ENCODE measurements at regions not wholly inside any gene's neighbourhood (a gene's known extent, or its start where the extent isn't known, plus 50 kb on each side); places are given as distances from the start of the nearest gene placed in this dataset.
"Not testable (repeated sequence)": the region's sequence is repeated elsewhere in the genome, so short reads cannot be mapped to it uniquely, and the experiment has no call there.

DNA sequence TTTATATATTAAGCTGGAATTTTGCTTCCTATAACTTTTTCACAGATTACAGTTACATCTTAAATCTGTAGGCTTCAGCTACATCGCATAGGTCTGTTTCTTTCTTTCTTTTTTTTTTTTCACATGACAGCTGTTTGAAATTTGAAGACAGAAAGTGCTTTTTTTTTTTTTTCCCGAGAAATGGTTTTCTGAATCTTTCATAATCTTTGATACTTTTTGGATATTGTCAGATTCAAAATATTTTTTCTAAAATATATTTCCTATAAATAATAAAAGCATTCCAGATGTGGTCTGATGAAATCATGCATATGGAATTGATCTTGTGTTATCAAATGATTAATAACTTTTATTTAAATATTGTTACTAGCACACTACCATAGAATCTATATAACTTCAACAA lies 212.2 kb downstream of the TAF11L14 start:
- no peak for DNase-seq (ENCODE audit: low read depth in 1 of 2, low spot score in 1 of 2)
- in situ Hi-C loops (cut with HindIII; ENCODE audit: low pct_unique_long_range_greater_than_20kb, low sequenced_read_pairs), result no loop called here
- TF ChIP-seq JUND (IDR thresholded peaks at IDR 0.05; ENCODE audit: low read depth), result no peak

DNA sequence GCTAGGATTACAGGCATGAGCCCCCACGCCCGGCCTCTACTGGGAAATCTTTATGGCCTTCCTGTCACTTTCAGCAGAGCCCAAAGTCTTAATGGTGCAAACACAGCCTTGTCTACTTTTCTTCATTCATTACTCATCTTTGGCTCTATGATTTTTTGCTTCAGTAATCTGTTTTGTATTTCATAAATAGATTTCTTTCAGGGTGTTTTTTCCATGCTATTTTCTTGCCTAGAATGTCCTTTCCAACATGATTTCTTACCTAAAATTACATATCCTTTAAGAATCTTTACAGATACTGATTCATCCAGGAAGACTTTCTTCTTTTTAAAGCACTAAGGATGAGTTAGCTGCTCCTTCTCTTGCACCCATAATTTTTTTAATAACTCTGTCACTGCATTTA lies 213.0 kb downstream of the TAF11L14 start:
- TF ChIP-seq JUND (IDR thresholded peaks at IDR 0.05; ENCODE audit: low read depth), result no peak
- in situ Hi-C loops (cut with HindIII; ENCODE audit: low pct_unique_long_range_greater_than_20kb, low sequenced_read_pairs), result no loop called here
- DNase-seq (ENCODE audit: low read depth in 1 of 2, low spot score in 1 of 2), result no peak

DNA sequence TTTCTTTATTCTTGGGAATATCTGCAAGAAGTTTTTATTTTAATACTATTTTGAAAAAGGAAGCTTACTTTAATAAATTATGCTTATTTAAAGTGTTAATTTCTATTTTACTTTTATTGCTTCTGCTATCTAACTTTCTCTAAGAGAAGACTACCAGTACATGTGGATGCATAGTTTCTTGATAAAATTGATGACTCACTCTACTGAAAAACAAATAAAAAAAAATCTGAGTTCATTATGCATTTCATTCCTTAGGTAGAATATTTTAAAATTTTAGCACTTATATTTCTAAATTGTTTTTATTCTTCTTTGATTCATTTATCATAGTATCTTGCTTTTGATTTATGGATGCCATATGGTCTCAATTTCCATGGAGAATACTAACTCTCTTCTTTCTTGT lies 217.9 kb downstream of the TAF11L14 start:
- no peak for TF ChIP-seq JUND (IDR thresholded peaks at IDR 0.05; ENCODE audit: low read depth)
- no peak for DNase-seq (ENCODE audit: low read depth in 1 of 2, low spot score in 1 of 2)
- in situ Hi-C loops (cut with HindIII; ENCODE audit: low pct_unique_long_range_greater_than_20kb, low sequenced_read_pairs), result no loop called here

DNA sequence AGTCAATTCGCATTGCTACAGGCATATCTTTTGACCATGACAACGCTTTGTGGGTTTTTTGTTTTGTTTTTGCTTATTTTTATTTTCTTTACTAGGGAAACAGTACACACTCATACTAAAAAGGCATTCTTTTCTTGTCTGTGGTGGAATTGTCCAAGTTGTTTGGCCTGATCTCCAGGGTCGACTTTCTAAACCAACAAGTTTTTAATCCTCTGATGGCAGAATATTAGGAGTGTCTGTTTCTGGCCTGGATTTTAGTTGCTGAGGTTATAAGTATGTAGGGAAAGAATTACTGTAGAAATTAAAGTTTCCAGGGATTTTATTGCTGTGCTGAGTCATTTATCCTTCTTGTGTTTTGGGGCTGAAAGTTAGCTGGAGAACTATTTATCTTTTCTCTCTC lies 218.5 kb downstream of the TAF11L14 start:
- no peak for TF ChIP-seq JUND (IDR thresholded peaks at IDR 0.05; ENCODE audit: low read depth)
- no peak for DNase-seq (ENCODE audit: low read depth in 1 of 2, low spot score in 1 of 2)
- in situ Hi-C loops (cut with HindIII; ENCODE audit: low pct_unique_long_range_greater_than_20kb, low sequenced_read_pairs), result no loop called here

DNA sequence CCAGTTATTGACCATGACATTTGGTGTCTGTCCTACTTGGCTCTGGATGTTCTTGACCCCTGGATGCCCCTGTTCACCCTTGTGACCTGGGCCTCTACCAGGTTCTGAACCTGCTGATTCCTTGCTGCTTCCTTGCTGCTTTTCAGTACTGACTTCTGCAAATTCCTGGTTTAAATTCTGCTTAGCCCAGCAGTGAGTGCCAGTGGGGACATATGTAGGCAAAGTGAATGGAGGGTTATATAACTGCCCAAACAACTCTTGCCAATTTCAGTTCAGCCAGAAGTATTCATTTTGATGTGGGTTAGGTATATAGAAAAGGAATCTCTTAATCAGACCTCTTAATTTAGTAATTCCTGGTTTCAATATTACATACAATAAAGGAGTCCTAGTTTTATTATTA lies 220.6 kb downstream of the TAF11L14 start:
- TF ChIP-seq JUND (IDR thresholded peaks at IDR 0.05; ENCODE audit: low read depth), result no peak
- in situ Hi-C loops (cut with HindIII; ENCODE audit: low pct_unique_long_range_greater_than_20kb, low sequenced_read_pairs), result no loop called here
- DNase-seq (ENCODE audit: low read depth in 1 of 2, low spot score in 1 of 2), result no peak

DNA sequence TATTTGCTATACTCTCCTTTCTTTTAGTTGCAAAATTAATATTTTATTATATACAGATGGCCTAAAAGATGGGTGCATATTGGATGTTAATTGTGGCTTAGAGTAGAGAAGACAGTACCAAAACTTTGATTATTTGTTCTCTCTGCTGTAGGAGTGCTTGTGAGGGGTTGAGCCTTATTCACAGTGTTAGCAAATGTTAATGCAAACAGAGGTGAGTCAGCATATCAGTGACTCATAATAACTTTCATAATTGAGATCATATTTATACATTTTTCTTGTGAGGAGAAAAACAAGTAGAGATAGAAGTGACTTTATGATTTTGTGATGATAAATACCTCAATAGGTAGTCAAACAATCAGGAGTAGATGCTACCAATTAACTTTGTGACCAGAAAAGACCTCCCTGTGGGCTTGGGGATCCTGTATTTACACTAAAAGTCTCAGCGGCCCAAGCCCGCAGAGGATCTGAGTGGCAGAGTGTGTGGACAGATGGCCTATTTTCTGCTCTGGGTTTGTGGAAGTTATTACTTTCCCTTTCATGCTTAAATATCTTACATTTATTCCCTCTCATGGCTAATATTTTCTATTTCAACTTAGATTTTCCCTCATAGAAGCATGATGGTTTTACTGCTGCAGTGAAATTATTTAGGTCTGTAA lies 226.5 kb downstream of the TAF11L14 start:
- in situ Hi-C loops (cut with HindIII; ENCODE audit: low pct_unique_long_range_greater_than_20kb, low sequenced_read_pairs), result no loop called here
- no peak for TF ChIP-seq JUND (IDR thresholded peaks at IDR 0.05; ENCODE audit: low read depth)
- no peak for DNase-seq (ENCODE audit: low read depth in 1 of 2, low spot score in 1 of 2)

DNA sequence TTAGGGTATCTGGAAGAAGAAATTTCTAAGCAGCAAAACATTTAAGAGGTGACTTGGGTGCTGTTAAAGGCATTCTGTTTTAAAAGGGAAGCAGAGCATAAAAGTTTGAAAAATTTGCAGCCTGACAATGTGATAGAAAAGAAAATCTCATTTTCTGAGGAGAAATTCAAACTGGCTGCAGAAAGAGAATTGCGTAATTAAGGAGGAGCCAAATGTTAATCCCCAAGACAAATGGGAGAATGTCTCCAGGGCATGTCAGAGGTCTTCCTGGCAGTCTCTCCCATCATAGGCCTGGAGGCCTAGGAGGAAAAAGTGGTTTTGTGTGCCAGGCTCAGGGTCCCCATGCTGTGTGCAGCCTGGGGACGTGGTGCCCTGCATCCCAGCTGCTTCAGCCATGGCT lies 230.6 kb downstream of the TAF11L14 start:
- in situ Hi-C loops (cut with HindIII; ENCODE audit: low pct_unique_long_range_greater_than_20kb, low sequenced_read_pairs); DNase-seq (ENCODE audit: low read depth in 1 of 2, low spot score in 1 of 2): not testable (repeated sequence)

DNA sequence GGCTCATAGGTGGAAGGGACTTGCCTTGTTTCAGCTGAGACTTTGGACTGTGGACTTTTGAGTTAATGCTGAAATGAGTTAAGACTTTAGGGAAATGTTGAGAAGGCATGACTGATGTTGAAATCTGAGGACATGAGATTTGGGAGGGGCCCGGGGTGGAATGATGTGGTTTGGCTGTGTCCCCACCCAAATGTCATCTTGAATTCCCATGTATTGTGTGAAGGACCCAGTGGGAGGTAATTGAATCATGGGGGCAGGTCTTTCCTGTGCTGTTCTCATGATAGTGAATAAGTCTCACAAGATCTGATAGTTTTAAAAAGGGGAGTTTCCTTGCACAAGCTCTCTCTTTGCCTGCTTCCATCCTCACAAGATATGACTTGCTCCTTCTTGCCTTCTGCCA lies 231.7 kb downstream of the TAF11L14 start:
- in situ Hi-C loops (cut with HindIII; ENCODE audit: low pct_unique_long_range_greater_than_20kb, low sequenced_read_pairs); DNase-seq (ENCODE audit: low read depth in 1 of 2, low spot score in 1 of 2): not testable (repeated sequence)

DNA sequence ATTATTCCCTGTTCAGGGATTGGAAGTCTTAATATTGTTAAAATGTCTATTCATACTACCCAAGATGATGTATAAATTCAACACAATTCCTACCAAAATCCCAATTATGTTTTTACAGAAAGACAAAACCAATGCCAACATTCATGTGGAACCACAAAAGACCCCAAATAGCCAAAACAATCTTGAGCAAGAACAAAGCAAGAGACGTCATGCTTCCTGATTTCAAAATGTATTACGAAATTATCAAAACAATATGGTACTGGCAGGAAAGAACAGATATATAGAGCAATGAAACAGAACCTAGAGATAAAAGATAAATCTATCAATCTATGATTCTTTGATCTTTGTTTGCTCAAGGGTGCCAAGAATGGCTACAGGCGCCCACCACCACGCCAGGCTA lies 237.9 kb downstream of the TAF11L14 start:
- in situ Hi-C loops (cut with HindIII; ENCODE audit: low pct_unique_long_range_greater_than_20kb, low sequenced_read_pairs), result no loop called here

DNA sequence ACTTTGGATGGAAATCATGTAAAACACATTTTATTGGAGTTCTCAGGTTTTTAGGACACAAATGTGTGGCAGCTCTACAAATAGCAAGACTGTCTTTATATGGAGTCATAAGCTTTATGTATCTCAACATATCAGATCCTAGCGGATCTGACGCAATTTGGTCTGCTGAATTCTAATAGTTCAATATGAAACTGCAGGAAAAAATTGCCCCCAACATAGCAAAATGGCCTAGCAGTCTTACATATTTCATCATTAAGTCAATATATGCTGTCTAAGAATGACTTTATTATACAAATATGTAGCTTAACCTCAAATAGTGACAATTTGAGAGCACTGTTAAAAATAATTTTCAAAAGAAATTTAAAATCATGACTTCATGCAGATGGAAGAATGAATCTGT lies 244.3 kb downstream of the TAF11L14 start:
- TF ChIP-seq JUND (IDR thresholded peaks at IDR 0.05; ENCODE audit: low read depth), result no peak
- in situ Hi-C loops (cut with HindIII; ENCODE audit: low pct_unique_long_range_greater_than_20kb, low sequenced_read_pairs), result no loop called here

More for the DNA sequence above, 237.9 kb downstream of the TAF11L14 start:
- TF ChIP-seq JUND (IDR thresholded peaks at IDR 0.05; ENCODE audit: low read depth), result no peak
- DNase-seq (ENCODE audit: low read depth in 1 of 2, low spot score in 1 of 2), result no peak

DNA sequence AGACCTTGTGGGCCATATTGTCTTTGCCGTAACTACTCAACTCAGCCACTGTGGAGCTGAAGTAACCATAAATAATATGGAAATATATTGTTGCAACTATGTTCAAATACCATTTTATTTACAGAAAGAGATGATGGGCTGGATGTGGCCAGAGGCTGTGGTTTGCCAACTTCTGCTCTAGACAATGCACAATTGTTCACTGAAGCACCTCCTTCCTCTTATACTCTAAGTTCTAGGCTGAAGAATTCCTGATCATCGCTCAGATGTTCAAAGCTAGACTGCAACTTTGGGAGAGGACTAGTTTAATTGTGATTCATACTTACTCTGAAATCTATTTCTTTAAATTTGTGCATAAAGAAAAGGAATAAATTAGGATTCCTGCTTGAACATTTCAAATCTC lies 245.0 kb downstream of the TAF11L14 start:
- no peak for DNase-seq (ENCODE audit: low read depth in 1 of 2, low spot score in 1 of 2)
- no peak for TF ChIP-seq JUND (IDR thresholded peaks at IDR 0.05; ENCODE audit: low read depth)
- in situ Hi-C loops (cut with HindIII; ENCODE audit: low pct_unique_long_range_greater_than_20kb, low sequenced_read_pairs), result no loop called here

More for the DNA sequence above, 244.3 kb downstream of the TAF11L14 start:
- no peak for DNase-seq (ENCODE audit: low read depth in 1 of 2, low spot score in 1 of 2)

DNA sequence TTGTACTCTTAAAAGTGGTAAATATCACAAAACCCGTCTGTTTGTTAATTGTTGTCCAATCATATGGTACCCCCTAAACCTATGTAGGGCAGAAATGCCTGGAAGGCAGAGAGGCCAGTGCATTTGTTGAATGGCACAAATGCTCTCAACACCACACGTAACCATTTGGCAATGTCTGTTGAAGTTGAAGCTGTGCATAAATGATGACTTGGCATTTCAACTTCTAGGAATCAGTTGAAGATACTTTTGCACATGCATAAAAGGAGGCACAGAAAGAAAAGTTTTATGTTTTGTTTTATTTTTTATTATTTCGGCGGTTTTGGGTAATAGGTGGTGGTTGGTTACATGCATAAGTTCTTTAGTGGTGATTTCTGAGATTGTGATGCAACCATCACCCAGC lies 246.6 kb downstream of the TAF11L14 start:
- no peak for DNase-seq (ENCODE audit: low read depth in 1 of 2, low spot score in 1 of 2)
- no peak for TF ChIP-seq JUND (IDR thresholded peaks at IDR 0.05; ENCODE audit: low read depth)
- in situ Hi-C loops (cut with HindIII; ENCODE audit: low pct_unique_long_range_greater_than_20kb, low sequenced_read_pairs), result no loop called here

DNA sequence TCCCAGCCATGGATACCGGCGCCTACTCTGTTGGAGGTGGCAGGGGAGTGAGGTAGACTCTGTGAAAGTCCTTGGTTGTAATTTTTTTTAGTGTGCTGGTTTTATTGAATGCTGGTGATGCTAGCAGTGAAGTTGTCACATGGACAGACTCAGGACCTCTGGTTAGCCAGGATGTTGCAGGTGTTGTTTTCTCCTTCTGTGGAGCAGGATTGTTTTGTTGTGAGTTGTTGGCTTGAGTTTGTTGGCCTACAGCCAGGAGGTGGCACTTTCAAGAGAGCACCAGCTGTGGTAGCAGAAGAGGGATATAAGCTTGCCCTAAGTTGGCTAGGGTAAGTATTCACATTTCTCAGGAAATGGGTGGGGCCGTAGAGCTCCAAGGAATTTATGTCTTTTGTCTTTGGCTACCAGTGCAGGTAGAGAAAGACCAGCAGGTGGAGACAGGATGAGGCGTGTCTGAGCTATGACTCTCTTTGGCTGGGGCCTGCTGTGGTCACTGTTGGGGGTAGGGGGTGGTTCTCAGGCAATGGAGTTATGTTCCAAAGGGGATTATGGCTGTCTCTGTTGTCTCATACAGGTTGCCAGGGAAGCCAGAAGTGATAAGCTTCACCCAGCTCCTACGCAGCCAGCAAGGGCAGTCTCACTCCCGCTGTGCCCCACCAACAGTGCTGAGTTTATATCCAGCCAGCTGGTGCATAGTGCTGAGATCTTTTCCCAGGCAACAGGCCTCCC lies 248.7 kb downstream of the TAF11L14 start:
- DNase-seq (ENCODE audit: low read depth in 1 of 2, low spot score in 1 of 2), result no peak
- TF ChIP-seq JUND (IDR thresholded peaks at IDR 0.05; ENCODE audit: low read depth), result no peak
- in situ Hi-C loops (cut with HindIII; ENCODE audit: low pct_unique_long_range_greater_than_20kb, low sequenced_read_pairs), result no loop called here

DNA sequence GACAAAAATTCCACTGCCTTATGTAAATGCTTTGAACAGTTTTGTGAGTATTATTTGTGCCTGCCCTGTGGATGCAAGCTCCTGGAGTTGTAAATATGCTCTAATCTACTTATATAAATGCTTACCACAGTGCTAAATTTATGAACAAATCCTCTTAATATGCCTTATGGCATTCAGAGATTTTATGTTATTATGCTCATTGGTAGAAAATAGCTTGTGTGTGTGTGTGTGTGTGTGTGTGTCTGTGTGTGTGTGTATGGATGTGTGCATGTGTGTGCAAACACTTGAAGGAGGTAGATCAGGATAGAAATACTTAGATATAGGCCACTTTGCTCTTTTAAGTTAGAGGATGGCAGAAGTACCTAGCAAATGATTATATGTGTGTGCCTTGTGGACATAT lies 253.9 kb downstream of the TAF11L14 start:
- TF ChIP-seq JUND (IDR thresholded peaks at IDR 0.05; ENCODE audit: low read depth), result no peak
- no peak for DNase-seq (ENCODE audit: low read depth in 1 of 2, low spot score in 1 of 2)
- in situ Hi-C loops (cut with HindIII; ENCODE audit: low pct_unique_long_range_greater_than_20kb, low sequenced_read_pairs), result no loop called here

All from T47D (cell line).